Hematopoietic multipotent progenitor cell treated with erythropoietin and hydrocortisone succinate and interleukin-3 and kit ligand, for 8 days (in vitro differentiated cells): ENCODE measurements at regions not wholly inside any gene's neighbourhood (a gene's known extent, or its start where the extent isn't known, plus 50 kb on each side); places are given as distances from the start of the nearest gene placed in this dataset.

Experiments used
- DNase-seq: peaks from one replicate; pipeline ENCODE4 v3.0.0-alpha.2; 2015

DNA sequence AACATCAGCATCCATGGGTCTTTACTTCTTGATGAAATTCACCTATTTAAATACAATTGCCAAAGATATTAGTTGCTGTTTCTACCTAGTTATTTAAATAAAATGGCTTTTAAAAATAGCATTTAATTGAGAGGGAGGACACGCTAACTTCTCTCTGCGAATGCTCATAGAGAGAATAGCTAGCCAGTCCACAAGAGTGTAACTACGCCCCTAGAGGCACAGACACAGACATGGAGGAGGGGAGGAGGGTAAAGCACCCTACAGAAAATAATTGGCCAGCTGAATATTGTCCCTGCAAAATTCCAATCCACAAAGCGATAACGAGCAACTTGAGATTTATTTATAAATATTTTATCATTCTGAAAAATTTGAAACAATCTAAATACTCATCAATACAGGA is 97.0 kb upstream of the PAPOLG start:
- no peak for DNase-seq

DNA sequence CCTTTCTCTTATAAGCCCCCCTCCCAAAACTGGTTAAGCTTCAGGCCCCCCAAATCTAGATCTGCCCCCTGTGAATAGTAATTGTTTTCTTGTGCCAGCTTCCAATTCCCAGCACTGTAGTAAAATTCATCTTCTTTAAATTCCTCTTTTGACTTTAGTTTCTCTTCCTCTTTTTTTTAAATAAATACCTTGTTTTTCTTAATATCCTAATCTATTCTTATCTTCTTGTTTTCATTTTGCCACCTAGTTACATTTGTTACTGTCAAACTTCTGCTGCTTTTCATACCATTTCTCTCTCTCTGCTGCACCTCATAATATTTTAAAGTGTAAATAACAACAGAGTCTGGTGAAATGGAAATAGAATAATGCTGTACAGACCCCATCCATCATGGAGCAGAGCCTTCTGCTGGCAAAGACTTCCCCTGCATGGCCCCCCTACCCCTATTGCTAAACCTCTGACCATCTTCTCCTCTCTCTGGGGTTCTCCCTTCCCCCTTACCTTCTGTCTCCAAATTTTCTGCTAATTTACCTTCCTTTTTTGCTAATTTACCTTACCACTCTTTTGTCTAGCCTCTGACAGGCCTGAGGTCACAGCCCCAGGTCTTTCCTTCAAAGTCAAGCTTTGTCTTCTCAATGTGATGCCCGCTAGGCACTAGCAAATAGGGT is 94.9 kb upstream of the PAPOLG start:
- DNase-seq: no peak

DNA sequence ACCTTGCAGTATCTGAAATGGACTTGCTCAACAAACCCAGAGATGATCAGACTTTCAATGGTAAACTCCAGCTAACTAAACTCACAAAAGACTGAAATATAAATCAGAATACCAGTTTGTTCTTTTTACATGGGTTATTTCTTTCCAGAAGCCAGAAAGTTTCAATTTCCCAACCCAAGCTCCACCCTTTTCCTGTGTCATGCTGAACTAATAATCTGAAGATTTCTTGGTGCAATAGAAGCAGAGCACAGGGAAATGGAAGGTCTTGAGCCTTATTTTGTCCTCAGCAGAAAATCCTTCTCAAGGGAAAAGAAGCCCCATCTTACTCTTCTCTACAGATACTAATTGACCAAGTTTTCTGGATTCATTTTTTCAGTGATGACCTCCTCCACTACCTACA is 93.3 kb upstream of the PAPOLG start:
- no peak for DNase-seq

- no peak for DNase-seq
Measured at GRCh38 chr2:60671966-60672365, 84.1 kb upstream of the PAPOLG start.

DNA sequence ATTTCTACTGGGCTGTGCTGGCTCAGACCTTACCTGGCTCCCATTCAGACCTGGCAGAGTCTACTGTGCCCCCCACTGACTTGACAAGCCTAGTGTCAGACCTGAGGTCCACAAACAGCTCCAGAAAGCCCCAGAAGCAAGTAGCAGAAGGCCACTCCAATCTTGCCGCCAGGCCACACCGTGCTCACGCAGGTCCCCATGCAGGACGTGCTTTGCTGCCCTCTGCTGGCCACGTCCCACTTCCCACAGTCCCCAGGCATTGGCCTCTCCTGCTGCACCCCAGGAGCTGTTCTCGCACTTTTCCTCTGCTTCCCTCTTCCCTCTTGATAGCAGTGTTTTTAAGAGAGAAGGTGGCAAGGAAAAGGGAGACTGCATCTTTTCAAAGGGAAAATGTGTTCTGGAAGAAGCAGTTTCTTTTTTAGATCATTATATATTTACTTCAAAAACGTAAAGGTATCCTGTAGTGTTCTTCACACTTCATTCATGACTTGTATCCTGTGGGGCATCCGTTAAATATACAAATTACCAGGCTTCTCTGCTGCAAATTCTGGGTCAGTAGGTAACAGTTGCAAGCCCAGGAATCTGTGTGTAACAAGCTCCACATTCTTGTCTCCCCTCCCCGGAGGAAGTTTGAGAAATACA is 81.4 kb upstream of the PAPOLG start:
- peak; percentile 79 for DNase-seq

DNA sequence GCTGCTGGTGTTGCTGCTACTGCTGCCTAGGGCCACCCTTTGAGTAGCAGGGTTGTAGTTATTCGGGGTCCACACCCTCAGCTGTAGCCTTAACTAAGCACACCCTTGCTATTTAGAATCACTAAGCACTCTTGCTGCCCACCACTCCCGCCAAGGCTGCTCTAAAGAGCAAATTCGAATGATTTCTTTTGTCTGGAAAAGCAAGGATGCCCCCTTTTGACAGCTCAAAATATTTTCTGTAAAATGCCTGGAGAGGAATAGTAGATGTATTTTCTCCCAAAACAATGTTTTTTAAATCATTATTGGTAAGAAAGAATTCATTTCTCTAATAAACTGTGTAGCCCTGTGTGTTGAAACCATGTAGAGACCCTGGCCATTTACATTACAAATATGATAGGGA is 80.8 kb upstream of the PAPOLG start:
- no peak for DNase-seq

- peak; percentile 26 for DNase-seq
Measured at GRCh38 chr2:60676706-60677330, 79.2 kb upstream of the PAPOLG start.

DNA sequence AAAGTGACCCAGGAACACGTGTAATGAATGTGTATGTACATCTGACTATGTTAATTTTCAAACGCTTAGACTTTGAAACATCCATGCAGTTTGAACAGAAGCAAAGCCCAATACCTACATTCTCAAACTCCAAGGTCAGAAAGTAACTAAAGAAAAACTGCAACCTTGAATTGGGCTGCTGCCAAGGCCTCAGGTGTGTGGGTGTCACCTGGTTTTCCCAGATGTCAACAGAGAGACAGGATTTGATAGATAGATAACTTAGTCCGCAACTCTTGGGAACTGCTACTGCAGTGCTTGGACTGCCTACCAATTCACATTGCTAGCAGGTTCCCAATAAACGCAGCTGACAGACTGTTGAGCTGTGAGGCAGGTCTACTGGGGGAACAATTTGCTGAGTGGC is 78.7 kb upstream of the PAPOLG start:
- DNase-seq: no peak

GRCh38 chr2:60678551-60678950 is 77.5 kb upstream of the PAPOLG start:
- no peak for DNase-seq

DNA sequence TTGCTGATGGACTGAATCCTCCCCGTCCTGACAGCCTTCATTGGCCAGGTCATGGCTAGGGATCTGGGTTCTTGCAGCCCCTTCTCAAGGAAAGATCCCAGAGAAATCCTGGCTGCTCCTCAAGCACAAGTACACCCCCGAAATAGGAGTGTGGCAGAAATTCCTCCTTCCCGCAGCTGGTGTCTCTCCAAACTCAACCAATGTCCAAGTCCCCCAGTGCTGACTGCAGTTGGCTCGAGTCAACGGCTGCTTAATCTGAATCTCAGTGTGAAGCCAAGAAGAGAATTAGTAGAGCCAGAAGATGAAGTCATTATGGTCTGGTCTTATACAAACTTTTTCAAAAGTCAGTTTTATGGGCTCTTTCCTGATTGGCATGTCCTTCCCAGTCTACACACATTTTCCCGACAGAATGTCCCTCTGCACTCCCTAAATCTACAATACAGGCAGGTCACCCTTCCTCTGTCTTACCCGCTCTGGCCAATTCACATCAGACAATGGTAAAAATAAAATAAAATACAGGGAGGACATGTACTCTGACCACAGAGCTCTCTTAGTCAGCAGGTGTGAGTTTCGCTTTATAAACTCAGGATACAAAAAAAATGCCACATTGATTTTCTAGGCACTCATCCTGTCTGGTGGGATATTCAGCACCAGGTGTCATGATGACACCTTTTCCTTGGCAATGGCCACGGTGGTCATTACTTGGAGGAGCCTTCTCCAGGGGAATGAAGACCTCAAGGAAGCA is 76.9 kb upstream of the PAPOLG start:
- DNase-seq: no peak

DNA sequence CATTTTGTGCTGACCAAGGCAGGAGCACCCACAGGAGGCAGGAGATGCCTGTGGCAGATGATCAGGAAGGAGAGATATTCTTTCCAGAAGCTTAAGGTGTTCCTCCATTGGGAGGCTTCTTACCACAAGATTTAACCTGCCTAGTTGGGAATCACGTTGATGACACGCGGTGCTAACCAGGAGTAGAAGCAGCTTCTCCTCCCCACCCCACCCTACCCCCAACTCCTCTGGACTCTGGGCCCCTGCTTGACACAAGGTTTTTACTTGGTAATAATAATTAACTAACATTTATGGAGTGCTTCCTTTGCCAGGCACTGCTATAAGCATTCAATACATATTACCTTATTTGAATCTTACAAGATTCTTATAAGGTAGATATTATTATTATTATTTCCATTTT is 62.5 kb upstream of the PAPOLG start:
- no peak for DNase-seq

- no peak for DNase-seq
Measured at GRCh38 chr2:60695793-60696192, 60.3 kb upstream of the PAPOLG start.

GRCh38 chr2:60699617-60700016 is 56.5 kb upstream of the PAPOLG start:
- no peak for DNase-seq

GRCh38 chr2:60706021-60706420 is 50.0 kb upstream of the PAPOLG start:
- no peak for DNase-seq
